ENCODE measurements at regions not wholly inside any gene's neighbourhood (a gene's known extent, or its start where the extent isn't known, plus 50 kb on each side); places are given as distances from the start of the nearest gene placed in this dataset.

DNA sequence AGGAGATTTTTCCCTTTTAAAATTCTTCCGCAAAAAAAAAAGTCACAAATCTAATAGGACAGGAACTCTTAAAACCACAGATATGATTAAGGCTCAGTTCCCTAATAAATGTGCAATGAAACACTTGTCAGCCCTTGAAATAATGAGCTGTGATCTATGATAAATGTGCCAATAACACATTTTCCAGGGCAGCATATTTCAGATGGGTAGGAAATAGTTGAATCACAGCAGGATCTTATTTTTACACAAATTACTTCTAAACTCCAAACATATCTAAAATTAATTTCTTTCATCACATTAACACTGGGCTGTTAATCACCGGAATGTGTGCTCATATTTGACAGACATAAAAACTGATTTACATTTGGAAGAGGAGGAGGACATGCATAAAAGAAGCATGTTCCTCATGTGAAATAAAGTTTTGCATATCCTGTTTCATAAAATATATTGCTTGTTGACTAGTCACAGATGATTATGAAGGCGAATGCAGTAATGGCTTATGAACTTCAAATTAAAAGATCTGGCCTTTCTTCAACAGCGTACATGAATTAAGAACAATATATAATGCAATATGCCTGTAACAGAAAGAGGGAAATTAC lies 281.4 kb downstream of the PAX3 start:
- TF ChIP-seq, protein P1, sequence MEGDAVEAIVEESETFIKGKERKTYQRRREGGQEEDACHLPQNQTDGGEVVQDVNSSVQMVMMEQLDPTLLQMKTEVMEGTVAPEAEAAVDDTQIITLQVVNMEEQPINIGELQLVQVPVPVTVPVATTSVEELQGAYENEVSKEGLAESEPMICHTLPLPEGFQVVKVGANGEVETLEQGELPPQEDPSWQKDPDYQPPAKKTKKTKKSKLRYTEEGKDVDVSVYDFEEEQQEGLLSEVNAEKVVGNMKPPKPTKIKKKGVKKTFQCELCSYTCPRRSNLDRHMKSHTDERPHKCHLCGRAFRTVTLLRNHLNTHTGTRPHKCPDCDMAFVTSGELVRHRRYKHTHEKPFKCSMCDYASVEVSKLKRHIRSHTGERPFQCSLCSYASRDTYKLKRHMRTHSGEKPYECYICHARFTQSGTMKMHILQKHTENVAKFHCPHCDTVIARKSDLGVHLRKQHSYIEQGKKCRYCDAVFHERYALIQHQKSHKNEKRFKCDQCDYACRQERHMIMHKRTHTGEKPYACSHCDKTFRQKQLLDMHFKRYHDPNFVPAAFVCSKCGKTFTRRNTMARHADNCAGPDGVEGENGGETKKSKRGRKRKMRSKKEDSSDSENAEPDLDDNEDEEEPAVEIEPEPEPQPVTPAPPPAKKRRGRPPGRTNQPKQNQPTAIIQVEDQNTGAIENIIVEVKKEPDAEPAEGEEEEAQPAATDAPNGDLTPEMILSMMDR (IDR thresholded peaks at IDR 0.05; ENCODE audit: low read depth, low read length) = no peak
- TF ChIP-seq EZH2phosphoT487 (IDR thresholded peaks at IDR 0.05; ENCODE audit: low read depth) = no peak
